GM12878 (cell line): ENCODE measurements at regions not wholly inside any gene's neighbourhood (a gene's known extent, or its start where the extent isn't known, plus 50 kb on each side); places are given as distances from the start of the nearest gene placed in this dataset.

ENCODE experiments used
- ATAC-seq: fragments of 200-7000 bp; cut with Tn5 transposase; 3 replicates; pipeline ENCODE4 v1.9.1; 2020; ENCODE audit warnings: mild to moderate bottlenecking, moderate library complexity
- BruUV-seq: library from RNA; stranded (reverse); fragments of 400-500 nt; replicated peaks from 2 replicates; lab custom pipeline; 2021; lab: Mats Ljungman, UMichigan
- CTCF ChIA-PET: fragments of 300-600 bp; sonication (Branson Sonifier 250); formaldehyde crosslinking; extraction: SDS; loops from one replicate; lab custom pipeline; 2021; ENCODE audit warnings: inconsistent platforms; lab: Yijun Ruan, JAX
- POLR2A ChIA-PET: fragments of 350-600 bp; formaldehyde crosslinking; extraction: SDS; loops from one replicate; lab custom pipeline; 2021; ENCODE audit warnings: inconsistent platforms; lab: Charles Lee
- RAD21 ChIA-PET: fragments of 300-600 bp; sonication (Branson Sonifier 250); formaldehyde crosslinking; loops from one replicate; lab custom pipeline; 2023; ENCODE audit warnings: antibody characterized with exemption; ENCODE audit not compliant: unreplicated experiment; lab: Charles Lee
- SMC1A ChIA-PET: fragments of 300-600 bp; sonication (Branson Sonifier 250); formaldehyde crosslinking; loops from one replicate; lab custom pipeline; 2023; ENCODE audit not compliant: unreplicated experiment, uncharacterized antibody; lab: Charles Lee
- DNase-seq: peaks from one replicate; pipeline ENCODE4 v3.0.0-alpha.2; 2011; ENCODE audit warnings: low read depth, low spot score
- FAIRE-seq: peaks from 3 replicates; lab custom pipeline; 2011; peaks lifted over from hg19 to GRCh38; lab: Jason Lieb, UNC
- H2AFZ ChIP-seq: 2 replicates; pipeline ENCODE4 v1.6.0; 2011; ENCODE audit warnings: low read depth, low read length, control low read depth; ENCODE audit not compliant: control insufficient read depth
- H3K27ac ChIP-seq: 2 replicates; pipeline ENCODE4 v1.5.1; 2011; ENCODE audit warnings: control low read depth; ENCODE audit not compliant: control insufficient read depth, insufficient read depth
- H3K27me3 ChIP-seq, 2 experiments: replicated peaks in 1 of 2; 2 replicates each; pipeline versions ENCODE4 v1.6.0 to v1.6.1; 2011; ENCODE audit warnings: low read length in 1 of 2; ENCODE audit not compliant: control insufficient read depth in 2 of 2, insufficient read depth in 2 of 2
- H3K36me3 ChIP-seq, 2 experiments: 2 replicates each; pipeline ENCODE4 v1.5.1; 2011; ENCODE audit warnings: low read length in 1 of 2; ENCODE audit not compliant: control insufficient read depth in 2 of 2, insufficient read depth in 2 of 2
- H3K4me1 ChIP-seq: 2 replicates; pipeline ENCODE4 v1.6.1; 2011; ENCODE audit warnings: mild to moderate bottlenecking, low read length, moderate library complexity, mixed read lengths; ENCODE audit not compliant: control insufficient read depth, insufficient read depth
- H3K4me2 ChIP-seq: 2 replicates; pipeline ENCODE4 v1.6.0; 2011; ENCODE audit warnings: control low read depth; ENCODE audit not compliant: control insufficient read depth, insufficient read depth
- H3K4me3 ChIP-seq: fragments of 200-600 bp; sonication (generic); 2 replicates; pipeline ENCODE4 v1.5.1; 2016
- H3K79me2 ChIP-seq: 2 replicates; pipeline ENCODE4 v1.6.0; 2011; ENCODE audit warnings: low read length; ENCODE audit not compliant: control insufficient read depth, insufficient read depth
- H3K9ac ChIP-seq: 2 replicates; pipeline ENCODE4 v1.8.0; 2011; ENCODE audit warnings: low read length, control low read depth, mixed read lengths; ENCODE audit not compliant: control insufficient read depth, insufficient read depth
- H3K9me3 ChIP-seq: replicated peaks from 3 replicates; pipeline ENCODE4 v1.5.1; 2011; ENCODE audit warnings: mild to moderate bottlenecking, low read length; ENCODE audit not compliant: control insufficient read depth, insufficient read depth
- H4K20me1 ChIP-seq: 2 replicates; pipeline ENCODE4 v1.6.0; 2011; ENCODE audit not compliant: control insufficient read depth, insufficient read depth
- ATF7 ChIP-seq: fragments of 450-650 bp; IDR thresholded peaks from 2 replicates; pipeline ENCODE4 v1.6.1; 2016; ENCODE audit warnings: low read depth, mild to moderate bottlenecking
- CHD4 ChIP-seq: fragments of 200-600 bp; sonication (generic); IDR thresholded peaks from 2 replicates; pipeline ENCODE4 v1.6.1; 2016; ENCODE audit warnings: mild to moderate bottlenecking
- MYC ChIP-seq: IDR thresholded peaks from 2 replicates; pipeline ENCODE4 v1.6.1; 2011; ENCODE audit warnings: mild to moderate bottlenecking, low read length, moderate library complexity, inconsistent platforms; ENCODE audit not compliant: insufficient read depth, insufficient replicate concordance, insufficient read length, severe bottlenecking
- REST ChIP-seq: IDR thresholded peaks from 2 replicates; pipeline ENCODE4 v1.6.1; 2012; ENCODE audit warnings: mild to moderate bottlenecking, low read depth, low read length
- SMAD5 ChIP-seq: IDR thresholded peaks from 2 replicates; pipeline ENCODE4 v1.6.1; 2016; ENCODE audit warnings: antibody characterized with exemption, low read depth
- SMC3 ChIP-seq: IDR thresholded peaks from 2 replicates; pipeline ENCODE4 v1.6.1; 2011; ENCODE audit warnings: low read length, improper control_type of control experiment, borderline replicate concordance
- ZNF274 ChIP-seq: IDR thresholded peaks from one replicate; pipeline ENCODE4 v1.8.0; 2011; ENCODE audit not compliant: insufficient read length, insufficient read depth
- WGBS: methylation state at CpG from one replicate; pipeline ENCODE4 v1.1.6; 2016; ENCODE audit warnings: low lambda C conversion rate; ENCODE audit not compliant: insufficient replicate concordance, insufficient coverage; ENCODE audit errors: missing lambda C conversion rate; 5-methylcytosine and 5-hydroxymethylcytosine counted together
- in situ Hi-C: fragments of 300-500 bp; cut with MboI; formaldehyde crosslinking; loops from 9 replicates; pipeline ENCODE4 v1.14.3; 2018; ENCODE audit warnings: mixed read lengths
- intact Hi-C: fragments of 100-400 bp; cut with micrococcal nuclease; formaldehyde crosslinking; loops from one replicate; pipeline ENCODE4 v1.14.2; 2022; ENCODE audit not compliant: unreplicated experiment

- no peak for TF ChIP-seq MYC
These were observed 79.4 kb downstream of the RBFOX3 start (continued) for GRCh38 chr17:79531191-79532095.

- no peak overlapping the region for H2AFZ ChIP-seq
- H3K9ac ChIP-seq, result no peak overlapping the region
- no peaks in the 10 kb centered on the region for H3K4me1 ChIP-seq
- ChIA-PET RAD21 (no interaction called here), SMC1A (no interaction called here), CTCF (no interaction called here), POLR2A (no interaction called here)
- no peaks in the 10 kb centered on the region for H3K79me2 ChIP-seq
- ATAC-seq (no peak), DNase-seq (no peak), FAIRE-seq (no peak)
- H3K9me3 ChIP-seq, result no peaks in the 10 kb centered on the region
- intact Hi-C loops (no loop called here), in situ Hi-C loops (no loop called here)
- 53% methylated on average over 32 of the region's 32 CpGs for WGBS
- no peak for TF ChIP-seq REST
- TF ChIP-seq CHD4, result no peak
- TF ChIP-seq SMAD5, result no peak
- TF ChIP-seq ZNF274, result no peak
- no peak for TF ChIP-seq ATF7
- TF ChIP-seq SMC3, result no peak
- H3K36me3 ChIP-seq, result no peaks in the 10 kb centered on the region
- no TSS peak for BruUV-seq
- no peak overlapping the region for H3K4me3 ChIP-seq
- H3K27ac ChIP-seq, result no peak overlapping the region
- no peak overlapping the region for H3K4me2 ChIP-seq
- peaks cover 0 to 4% of the 10 kb centered on the region in 2 experiments; a peak in 3 of 4 replicates for H3K27me3 ChIP-seq
- no peaks in the 10 kb centered on the region for H4K20me1 ChIP-seq
These were observed 80.3 kb downstream of the RBFOX3 start for GRCh38 chr17:79530361-79531105.
